IPS-18a (cell line): ENCODE measurements at regions not wholly inside any gene's neighbourhood (a gene's known extent, or its start where the extent isn't known, plus 50 kb on each side); places are given as distances from the start of the nearest gene placed in this dataset.

Experiments
- H3K27ac ChIP-seq: one replicate; pipeline ENCODE4 v1.5.1; 2013; ENCODE audit warnings: low read length
- H3K27me3 ChIP-seq: one replicate; pipeline ENCODE4 v1.6.1; 2013; ENCODE audit warnings: mild to moderate bottlenecking, low read length; ENCODE audit not compliant: control insufficient read depth, insufficient read depth
- H3K36me3 ChIP-seq: one replicate; pipeline ENCODE4 v1.6.1; 2013; ENCODE audit warnings: low read depth, low read length; ENCODE audit not compliant: control insufficient read depth
- H3K4me1 ChIP-seq: one replicate; pipeline ENCODE4 v1.6.1; 2013; ENCODE audit warnings: low read depth, low read length; ENCODE audit not compliant: control insufficient read depth
- H3K4me3 ChIP-seq: one replicate; pipeline ENCODE4 v1.5.1; 2013; ENCODE audit warnings: low read length
- H3K9ac ChIP-seq: one replicate; pipeline ENCODE4 v1.6.1; 2013; ENCODE audit warnings: mild to moderate bottlenecking, low read length, moderate library complexity
- H3K9me3 ChIP-seq: one replicate; pipeline ENCODE4 v1.6.1; 2013; ENCODE audit warnings: low read depth, low read length; ENCODE audit not compliant: control insufficient read depth

DNA sequence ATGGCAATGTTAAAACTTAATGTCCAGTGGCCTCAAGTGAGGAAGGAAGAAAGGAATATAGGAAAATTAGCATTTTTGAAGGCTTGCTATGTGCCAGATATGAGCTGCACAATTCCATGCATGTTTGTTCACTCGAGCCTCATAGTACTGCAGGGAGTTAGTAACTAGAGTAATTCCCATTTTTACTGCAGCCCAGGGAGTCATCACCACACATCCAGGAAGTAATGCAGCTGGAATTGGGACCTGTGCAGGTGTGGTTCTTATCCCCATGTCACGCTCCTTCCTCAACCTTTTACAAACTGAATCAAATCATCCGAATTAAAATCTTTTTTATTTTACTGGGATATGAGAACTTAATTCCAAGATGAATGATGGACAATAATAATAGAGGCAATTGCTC, 149.5 kb upstream of the MAFB start:
- H3K9ac ChIP-seq = no peak overlapping the region
- H3K27ac ChIP-seq = no peak overlapping the region
- H3K4me3 ChIP-seq = no peak overlapping the region
- H3K9me3 ChIP-seq = no peaks in the 10 kb centered on the region
- H3K27me3 ChIP-seq = no peaks in the 10 kb centered on the region
- no peaks in the 10 kb centered on the region for H3K36me3 ChIP-seq
- no peaks in the 10 kb centered on the region for H3K4me1 ChIP-seq

DNA sequence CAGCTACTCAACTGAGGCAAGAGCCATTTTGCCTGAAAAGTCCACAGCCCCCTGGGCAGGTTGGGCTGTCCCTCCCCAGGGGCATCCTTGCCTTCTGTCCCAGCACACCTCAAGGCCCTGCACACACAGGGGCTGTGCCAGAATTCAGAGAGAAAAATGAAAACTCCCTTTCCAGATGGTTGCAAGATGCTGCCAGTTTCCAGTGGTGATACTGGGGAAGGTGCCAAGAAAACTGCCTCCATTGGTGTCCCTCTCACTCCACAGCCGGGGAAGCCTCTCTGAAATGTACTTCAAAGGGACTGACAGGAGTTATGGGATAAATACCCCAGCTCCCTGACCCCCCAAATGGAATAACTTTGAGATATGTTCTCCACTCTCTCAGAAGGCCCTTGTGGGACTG, 154.2 kb upstream of the MAFB start:
- no peak overlapping the region for H3K27ac ChIP-seq
- H3K4me1 ChIP-seq = no peaks in the 10 kb centered on the region
- no peaks in the 10 kb centered on the region for H3K36me3 ChIP-seq
- no peaks in the 10 kb centered on the region for H3K27me3 ChIP-seq
- H3K9ac ChIP-seq = no peak overlapping the region
- no peaks in the 10 kb centered on the region for H3K9me3 ChIP-seq
- no peak overlapping the region for H3K4me3 ChIP-seq

GRCh38 chr20:40844332-40844731, 155.3 kb upstream of the MAFB start:
- no peaks in the 10 kb centered on the region for H3K27me3 ChIP-seq
- no peak overlapping the region for H3K4me3 ChIP-seq
- no peak overlapping the region for H3K9ac ChIP-seq
- no peaks in the 10 kb centered on the region for H3K9me3 ChIP-seq
- H3K4me1 ChIP-seq = no peaks in the 10 kb centered on the region
- no peak overlapping the region for H3K27ac ChIP-seq
- H3K36me3 ChIP-seq = no peaks in the 10 kb centered on the region

- H3K36me3 ChIP-seq = no peaks in the 10 kb centered on the region
- H3K27me3 ChIP-seq = no peaks in the 10 kb centered on the region
- H3K4me1 ChIP-seq = no peaks in the 10 kb centered on the region
- H3K9me3 ChIP-seq = no peaks in the 10 kb centered on the region
- no peak overlapping the region for H3K27ac ChIP-seq
- no peak overlapping the region for H3K9ac ChIP-seq
- no peak overlapping the region for H3K4me3 ChIP-seq
Measured at GRCh38 chr20:40848096-40848495, 159.1 kb upstream of the MAFB start.

DNA sequence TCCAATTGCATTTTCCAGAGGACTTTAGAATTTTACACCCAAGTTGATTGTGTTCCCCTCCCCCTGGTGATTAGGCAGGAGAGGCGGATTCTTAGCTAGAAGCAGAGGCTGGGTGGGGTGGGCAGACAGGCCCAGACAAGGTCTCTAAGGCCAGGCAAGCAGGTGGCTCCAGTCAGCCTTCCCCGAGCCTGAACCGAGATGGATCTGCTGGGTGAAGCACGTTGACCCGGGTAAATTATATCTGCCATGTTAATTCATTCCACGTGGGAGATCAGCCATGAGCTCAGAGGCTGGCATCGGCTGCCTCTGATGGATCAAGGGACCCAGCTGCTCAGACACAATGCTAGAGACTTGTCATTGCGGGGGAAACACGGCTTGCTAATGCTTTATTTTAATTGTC, 159.5 kb upstream of the MAFB start:
- H3K9me3 ChIP-seq = no peaks in the 10 kb centered on the region
- no peak overlapping the region for H3K27ac ChIP-seq
- no peaks in the 10 kb centered on the region for H3K27me3 ChIP-seq
- no peaks in the 10 kb centered on the region for H3K4me1 ChIP-seq
- no peaks in the 10 kb centered on the region for H3K36me3 ChIP-seq
- H3K4me3 ChIP-seq = no peak overlapping the region
- H3K9ac ChIP-seq = no peak overlapping the region

DNA sequence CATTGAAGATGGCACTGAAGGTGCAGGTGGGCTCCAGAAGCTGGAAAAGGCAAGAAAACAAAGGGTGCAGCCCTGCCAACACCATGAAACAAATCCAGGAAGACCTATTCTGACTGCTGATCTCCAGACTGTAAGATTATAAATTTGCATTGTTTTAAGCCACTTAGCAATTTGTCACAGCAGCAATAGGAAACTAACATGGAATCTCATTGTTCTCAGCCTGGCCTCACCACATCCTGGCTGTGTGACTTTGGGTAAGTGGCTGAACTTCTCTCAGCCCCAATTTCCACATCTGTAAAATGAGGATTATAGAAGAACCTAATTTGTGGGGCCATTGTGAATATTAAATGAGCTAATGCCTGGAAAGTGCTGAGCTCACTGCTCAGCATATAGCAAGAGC, 160.4 kb upstream of the MAFB start:
- Histone ChIP-seq H3K4me1 (no peaks in the 10 kb centered on the region), H3K36me3 (no peaks in the 10 kb centered on the region), H3K27ac (no peak overlapping the region), H3K27me3 (no peaks in the 10 kb centered on the region), H3K4me3 (no peak overlapping the region), H3K9me3 (no peaks in the 10 kb centered on the region), H3K9ac (no peak overlapping the region)

DNA sequence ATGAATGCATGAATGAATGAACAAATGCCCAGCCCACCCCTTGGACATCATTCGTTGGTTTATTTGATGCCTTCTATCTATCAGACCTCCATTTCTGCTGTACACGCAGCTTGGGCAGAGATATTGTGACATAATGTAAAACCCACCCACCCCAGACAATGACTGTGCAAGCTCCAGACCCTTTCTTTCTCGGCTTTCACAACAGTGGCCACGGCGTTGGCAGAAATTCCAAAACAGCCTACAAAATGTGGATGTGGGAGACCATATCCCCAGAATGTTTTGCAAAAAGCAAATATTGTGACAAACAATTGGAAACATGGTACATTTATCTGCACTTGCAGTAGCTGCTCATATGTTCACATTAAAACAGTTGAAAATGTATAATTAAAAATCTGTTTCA, 162.0 kb upstream of the MAFB start:
- Histone ChIP-seq H3K36me3 (no peaks in the 10 kb centered on the region), H3K4me3 (no peak overlapping the region), H3K4me1 (no peaks in the 10 kb centered on the region), H3K9me3 (no peaks in the 10 kb centered on the region), H3K27me3 (no peaks in the 10 kb centered on the region), H3K9ac (no peak overlapping the region), H3K27ac (no peak overlapping the region)

- H3K27me3 ChIP-seq = no peaks in the 10 kb centered on the region
- H3K36me3 ChIP-seq = no peaks in the 10 kb centered on the region
- H3K9me3 ChIP-seq = no peaks in the 10 kb centered on the region
- no peak overlapping the region for H3K27ac ChIP-seq
- H3K4me1 ChIP-seq = peaks cover 25% of the 10 kb centered on the region
- no peak overlapping the region for H3K9ac ChIP-seq
- no peak overlapping the region for H3K4me3 ChIP-seq
Measured at GRCh38 chr20:40855269-40855668, 166.2 kb upstream of the MAFB start.

DNA sequence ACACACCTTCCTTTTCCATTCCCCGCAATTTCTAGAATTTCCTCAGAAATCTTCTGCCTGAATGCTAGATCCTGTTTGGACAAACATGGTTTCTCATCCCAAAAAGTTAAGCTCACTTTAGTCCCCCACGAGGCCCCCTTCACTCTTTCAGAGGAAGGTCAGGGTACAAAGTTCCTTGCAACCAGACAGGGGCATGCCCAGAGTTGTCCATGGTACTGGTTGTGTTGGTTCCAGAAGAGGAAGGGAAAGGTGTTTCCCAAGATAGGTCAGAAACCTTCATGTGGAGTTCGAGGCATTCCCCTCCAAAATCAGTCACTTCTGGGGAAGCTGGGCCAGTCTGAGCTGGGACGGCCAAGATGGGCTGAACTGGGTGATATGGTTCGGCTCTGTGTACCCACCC, 167.6 kb upstream of the MAFB start:
- Histone ChIP-seq H3K9ac (no peak overlapping the region), H3K27me3 (no peaks in the 10 kb centered on the region), H3K9me3 (no peaks in the 10 kb centered on the region), H3K4me1 (peaks cover 25% of the 10 kb centered on the region), H3K27ac (no peak overlapping the region), H3K36me3 (no peaks in the 10 kb centered on the region), H3K4me3 (no peak overlapping the region)

GRCh38 chr20:40860487-40860902, 168.1 kb upstream of the TOP1 start:
- Histone ChIP-seq H3K4me3 (no peak overlapping the region), H3K4me1 (peaks cover 25% of the 10 kb centered on the region), H3K9me3 (no peaks in the 10 kb centered on the region), H3K27ac (no peak overlapping the region), H3K27me3 (no peaks in the 10 kb centered on the region), H3K36me3 (no peaks in the 10 kb centered on the region), H3K9ac (no peak overlapping the region)

DNA sequence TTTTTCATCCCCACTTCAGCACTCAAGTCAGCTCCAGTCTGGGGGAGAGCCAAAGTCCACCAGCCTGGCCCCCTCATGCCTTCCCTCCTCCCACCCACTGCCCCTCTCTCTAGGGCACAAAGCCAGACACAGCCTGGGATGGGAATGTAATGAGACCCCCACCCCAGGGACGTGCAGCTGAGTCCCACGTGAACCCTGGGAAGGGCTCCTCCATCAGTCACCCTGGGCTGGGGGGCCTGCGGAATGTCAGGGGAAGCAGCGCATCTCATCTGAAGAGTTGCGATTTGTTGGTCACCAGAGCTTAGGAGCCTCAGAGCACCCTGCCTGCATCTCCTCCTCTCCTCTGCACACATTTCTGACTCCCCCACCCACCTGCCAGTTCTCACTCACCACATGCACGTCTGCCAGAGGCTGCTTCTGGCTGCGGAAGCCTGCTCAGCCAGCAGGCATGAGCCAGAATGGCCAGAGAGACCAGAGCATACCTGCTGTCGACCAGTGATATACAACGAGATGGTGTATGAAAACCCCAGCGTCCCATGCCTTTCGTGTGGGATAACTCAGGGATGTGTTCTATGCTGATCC, 167.1 kb upstream of the TOP1 start:
- Histone ChIP-seq H3K36me3 (no peaks in the 10 kb centered on the region), H3K27ac (no peak overlapping the region), H3K27me3 (no peaks in the 10 kb centered on the region), H3K9ac (no peak overlapping the region), H3K9me3 (no peaks in the 10 kb centered on the region), H3K4me3 (no peak overlapping the region), H3K4me1 (peaks cover 25% of the 10 kb centered on the region)

GRCh38 chr20:40863355-40863919, 165.2 kb upstream of the TOP1 start:
- Histone ChIP-seq H3K36me3 (no peaks in the 10 kb centered on the region), H3K4me3 (no peak overlapping the region), H3K27ac (no peak overlapping the region), H3K9ac (no peak overlapping the region), H3K9me3 (no peaks in the 10 kb centered on the region), H3K4me1 (peaks cover 16% of the 10 kb centered on the region), H3K27me3 (no peaks in the 10 kb centered on the region)
